ENCODE measurements at regions not wholly inside any gene's neighbourhood (a gene's known extent, or its start where the extent isn't known, plus 50 kb on each side); places are given as distances from the start of the nearest gene placed in this dataset.

DNA sequence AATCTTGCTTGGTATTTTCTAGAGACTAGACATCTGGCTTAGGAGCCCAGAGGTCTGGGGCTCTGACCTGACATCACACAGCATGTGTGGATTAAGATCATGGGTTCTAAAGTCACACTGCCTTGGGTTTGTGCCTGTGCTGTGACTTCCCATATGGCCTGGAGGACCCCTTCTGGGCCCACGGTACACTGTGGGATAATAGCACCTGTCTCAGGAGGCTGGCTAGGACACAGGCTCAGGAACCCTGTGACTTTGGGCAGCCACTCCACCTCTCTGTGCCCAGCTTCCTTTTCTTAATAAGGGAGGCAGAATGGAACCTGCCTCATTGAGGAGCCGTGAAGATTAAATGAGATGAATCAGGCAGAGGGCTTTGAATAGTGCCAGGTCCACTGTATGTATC is 99.2 kb upstream of the B3GAT1 start:
- DNase-seq (ENCODE audit: low read depth, low spot score): no peak
- no peak for ATAC-seq
- POLR2A ChIA-PET: no interaction called here
- no peaks in the 10 kb centered on the region for H3K9me3 ChIP-seq (ENCODE audit: control insufficient read depth, insufficient read depth, low read depth, low read length)
- CTCF ChIA-PET: interaction anchor here (0.6 kb wide), 1 partner anchor 159 kb away, joined by 3 read pairs; no protein-coding TSS in a partner anchor
- intact Hi-C loops (cut with micrococcal nuclease; ENCODE audit: unreplicated experiment): no loop called here
- peaks cover 19% of the 10 kb centered on the region for H3K27me3 ChIP-seq (ENCODE audit: control insufficient read depth, insufficient read depth, low read length)
- no peak overlapping the region for H3K27ac ChIP-seq (ENCODE audit: low read length)
- H3K36me3 ChIP-seq (ENCODE audit: control insufficient read depth, insufficient read depth, low read length): no peaks in the 10 kb centered on the region
- in situ Hi-C loops (cut with HindIII; ENCODE audit: low pct_unique_long_range_greater_than_20kb, low sequenced_read_pairs): no loop called here
- no TSS peak for BruUV-seq (replicated peaks)
- TF ChIP-seq POLR2AphosphoS5 (IDR thresholded peaks at IDR 0.05; ENCODE audit: low read depth, low read length): no peak
- TF ChIP-seq, protein P1, sequence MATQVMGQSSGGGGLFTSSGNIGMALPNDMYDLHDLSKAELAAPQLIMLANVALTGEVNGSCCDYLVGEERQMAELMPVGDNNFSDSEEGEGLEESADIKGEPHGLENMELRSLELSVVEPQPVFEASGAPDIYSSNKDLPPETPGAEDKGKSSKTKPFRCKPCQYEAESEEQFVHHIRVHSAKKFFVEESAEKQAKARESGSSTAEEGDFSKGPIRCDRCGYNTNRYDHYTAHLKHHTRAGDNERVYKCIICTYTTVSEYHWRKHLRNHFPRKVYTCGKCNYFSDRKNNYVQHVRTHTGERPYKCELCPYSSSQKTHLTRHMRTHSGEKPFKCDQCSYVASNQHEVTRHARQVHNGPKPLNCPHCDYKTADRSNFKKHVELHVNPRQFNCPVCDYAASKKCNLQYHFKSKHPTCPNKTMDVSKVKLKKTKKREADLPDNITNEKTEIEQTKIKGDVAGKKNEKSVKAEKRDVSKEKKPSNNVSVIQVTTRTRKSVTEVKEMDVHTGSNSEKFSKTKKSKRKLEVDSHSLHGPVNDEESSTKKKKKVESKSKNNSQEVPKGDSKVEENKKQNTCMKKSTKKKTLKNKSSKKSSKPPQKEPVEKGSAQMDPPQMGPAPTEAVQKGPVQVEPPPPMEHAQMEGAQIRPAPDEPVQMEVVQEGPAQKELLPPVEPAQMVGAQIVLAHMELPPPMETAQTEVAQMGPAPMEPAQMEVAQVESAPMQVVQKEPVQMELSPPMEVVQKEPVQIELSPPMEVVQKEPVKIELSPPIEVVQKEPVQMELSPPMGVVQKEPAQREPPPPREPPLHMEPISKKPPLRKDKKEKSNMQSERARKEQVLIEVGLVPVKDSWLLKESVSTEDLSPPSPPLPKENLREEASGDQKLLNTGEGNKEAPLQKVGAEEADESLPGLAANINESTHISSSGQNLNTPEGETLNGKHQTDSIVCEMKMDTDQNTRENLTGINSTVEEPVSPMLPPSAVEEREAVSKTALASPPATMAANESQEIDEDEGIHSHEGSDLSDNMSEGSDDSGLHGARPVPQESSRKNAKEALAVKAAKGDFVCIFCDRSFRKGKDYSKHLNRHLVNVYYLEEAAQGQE (IDR thresholded peaks at IDR 0.05; ENCODE audit: insufficient read depth in 1 of 2, low read depth in 2 of 2, low read length in 1 of 2): no peak
- TF ChIP-seq SIN3A (IDR thresholded peaks at IDR 0.05; ENCODE audit: borderline replicate concordance, insufficient read depth, low read depth, low read length): no peak
- no peak for TF ChIP-seq TCF7L2 (IDR thresholded peaks at IDR 0.05; ENCODE audit: low read depth, low read length)
- TF ChIP-seq CTCF (IDR thresholded peaks at IDR 0.05): no peak
- H3K4me3 ChIP-seq (ENCODE audit: low read depth in 2 of 2, low read length in 2 of 2): no peak overlapping the region
- H3K4me1 ChIP-seq (ENCODE audit: control insufficient read depth, insufficient read depth, low read length): no peaks in the 10 kb centered on the region

GRCh38 chr11:134510233-134511040 is 98.4 kb upstream of the B3GAT1 start:
- TF ChIP-seq, protein P1 (IDR thresholded peaks at IDR 0.05; ENCODE audit: insufficient read depth in 1 of 2, low read depth in 2 of 2, low read length in 1 of 2): no peak
- no peak for TF ChIP-seq SIN3A (IDR thresholded peaks at IDR 0.05; ENCODE audit: borderline replicate concordance, insufficient read depth, low read depth, low read length)
- TF ChIP-seq POLR2AphosphoS5 (IDR thresholded peaks at IDR 0.05; ENCODE audit: low read depth, low read length): no peak
- TF ChIP-seq TCF7L2 (IDR thresholded peaks at IDR 0.05; ENCODE audit: low read depth, low read length): no peak
- no peak for TF ChIP-seq CTCF (IDR thresholded peaks at IDR 0.05)
- no peaks in the 10 kb centered on the region for H3K4me1 ChIP-seq (ENCODE audit: control insufficient read depth, insufficient read depth, low read length)
- no peak overlapping the region for H3K4me3 ChIP-seq (ENCODE audit: low read depth in 2 of 2, low read length in 2 of 2)
- H3K9me3 ChIP-seq (ENCODE audit: control insufficient read depth, insufficient read depth, low read depth, low read length): no peaks in the 10 kb centered on the region
- intact Hi-C loops (cut with micrococcal nuclease; ENCODE audit: unreplicated experiment) (no loop called here), in situ Hi-C loops (cut with HindIII; ENCODE audit: low pct_unique_long_range_greater_than_20kb, low sequenced_read_pairs) (no loop called here)
- DNase-seq (ENCODE audit: low read depth, low spot score) (no peak), ATAC-seq (no peak)
- no peak overlapping the region for H3K27ac ChIP-seq (ENCODE audit: low read length)
- ChIA-PET CTCF (no interaction called here), POLR2A (no interaction called here)
- no peaks in the 10 kb centered on the region for H3K36me3 ChIP-seq (ENCODE audit: control insufficient read depth, insufficient read depth, low read length)
- BruUV-seq (replicated peaks): no TSS peak
- peaks cover 16% of the 10 kb centered on the region for H3K27me3 ChIP-seq (ENCODE audit: control insufficient read depth, insufficient read depth, low read length)

All from Panc1 (cell line).